GM12864 (cell line): ENCODE measurements at regions not wholly inside any gene's neighbourhood (a gene's known extent, or its start where the extent isn't known, plus 50 kb on each side); places are given as distances from the start of the nearest gene placed in this dataset.

ENCODE experiments used
- DNase-seq: peaks from one replicate; pipeline ENCODE4 v3.0.0-alpha.2; 2011; ENCODE audit warnings: low read depth
- H3K4me3 ChIP-seq: 2 replicates; pipeline ENCODE4 v1.5.1; 2011; ENCODE audit warnings: mild to moderate bottlenecking, low read depth, low read length, control low read depth
- CTCF ChIP-seq: IDR thresholded peaks from 2 replicates; pipeline ENCODE4 v1.5.1; 2011; ENCODE audit warnings: low read depth, mild to moderate bottlenecking, moderate library complexity, low read length, control low read depth, inconsistent platforms; ENCODE audit errors: missing control alignments

GRCh38 chr6:144347448-144347759, 62.3 kb downstream of the UTRN start:
- DNase-seq = no peak
- no peak overlapping the region for H3K4me3 ChIP-seq
- no peak for TF ChIP-seq CTCF

- no peak for DNase-seq
- no peak overlapping the region for H3K4me3 ChIP-seq
- no peak for TF ChIP-seq CTCF
Observed at GRCh38 chr6:144347933-144348332, 62.8 kb downstream of the UTRN start.

GRCh38 chr6:144349690-144350527, 64.8 kb downstream of the UTRN start:
- no peak overlapping the region; the same call in 1 of the 2 replicates for H3K4me3 ChIP-seq
- TF ChIP-seq CTCF = no peak
- DNase-seq = no peak

- no peak for DNase-seq
- TF ChIP-seq CTCF = no peak
- no peak overlapping the region; the same call in 1 of the 2 replicates for H3K4me3 ChIP-seq
Observed at GRCh38 chr6:144350528-144350880, 65.4 kb downstream of the UTRN start.

- H3K4me3 ChIP-seq = no peak overlapping the region
- no peak for TF ChIP-seq CTCF
- DNase-seq = no peak
Observed at GRCh38 chr6:144351379-144352127, 66.4 kb downstream of the UTRN start.

GRCh38 chr6:144352331-144352730, 67.2 kb downstream of the UTRN start:
- no peak for TF ChIP-seq CTCF
- no peak for DNase-seq
- no peak overlapping the region for H3K4me3 ChIP-seq
